ENCODE measurements at regions not wholly inside any gene's neighbourhood (a gene's known extent, or its start where the extent isn't known, plus 50 kb on each side); places are given as distances from the start of the nearest gene placed in this dataset.

- TF ChIP-seq, protein P1, sequence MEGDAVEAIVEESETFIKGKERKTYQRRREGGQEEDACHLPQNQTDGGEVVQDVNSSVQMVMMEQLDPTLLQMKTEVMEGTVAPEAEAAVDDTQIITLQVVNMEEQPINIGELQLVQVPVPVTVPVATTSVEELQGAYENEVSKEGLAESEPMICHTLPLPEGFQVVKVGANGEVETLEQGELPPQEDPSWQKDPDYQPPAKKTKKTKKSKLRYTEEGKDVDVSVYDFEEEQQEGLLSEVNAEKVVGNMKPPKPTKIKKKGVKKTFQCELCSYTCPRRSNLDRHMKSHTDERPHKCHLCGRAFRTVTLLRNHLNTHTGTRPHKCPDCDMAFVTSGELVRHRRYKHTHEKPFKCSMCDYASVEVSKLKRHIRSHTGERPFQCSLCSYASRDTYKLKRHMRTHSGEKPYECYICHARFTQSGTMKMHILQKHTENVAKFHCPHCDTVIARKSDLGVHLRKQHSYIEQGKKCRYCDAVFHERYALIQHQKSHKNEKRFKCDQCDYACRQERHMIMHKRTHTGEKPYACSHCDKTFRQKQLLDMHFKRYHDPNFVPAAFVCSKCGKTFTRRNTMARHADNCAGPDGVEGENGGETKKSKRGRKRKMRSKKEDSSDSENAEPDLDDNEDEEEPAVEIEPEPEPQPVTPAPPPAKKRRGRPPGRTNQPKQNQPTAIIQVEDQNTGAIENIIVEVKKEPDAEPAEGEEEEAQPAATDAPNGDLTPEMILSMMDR (IDR thresholded peaks at IDR 0.05; ENCODE audit: low read length) = no peak
- TF ChIP-seq EZH2 (IDR thresholded peaks at IDR 0.05; ENCODE audit: borderline replicate concordance, low read length) = no peak
These were observed 1056.6 kb upstream of the NXPH2 start for GRCh38 chr2:139836769-139837168.

Data from OCI-LY1 (cell line).